GM06990 (cell line): ENCODE measurements at regions not wholly inside any gene's neighbourhood (a gene's known extent, or its start where the extent isn't known, plus 50 kb on each side); places are given as distances from the start of the nearest gene placed in this dataset.

Source experiments
- DNase-seq: peaks from one replicate; pipeline ENCODE4 v3.0.0-alpha.2; 2011; ENCODE audit not compliant: insufficient read length; ENCODE audit errors: extremely low read depth
- H3K27me3 ChIP-seq: replicated peaks from 2 replicates; pipeline ENCODE4 v1.6.0; 2011; ENCODE audit warnings: low read length; ENCODE audit not compliant: control insufficient read depth, insufficient read depth
- H3K36me3 ChIP-seq: 2 replicates; pipeline ENCODE4 v1.5.1; 2011; ENCODE audit warnings: low read length; ENCODE audit not compliant: control insufficient read depth, insufficient read depth
- H3K4me3 ChIP-seq: replicated peaks from 2 replicates; pipeline ENCODE4 v1.5.1; 2011; ENCODE audit warnings: low read depth, mild to moderate bottlenecking, control low read depth, low read length
- CTCF ChIP-seq: IDR thresholded peaks from 2 replicates; pipeline ENCODE4 v1.5.1; 2011; ENCODE audit warnings: low read length, control low read depth, mild to moderate bottlenecking, inconsistent platforms; ENCODE audit not compliant: insufficient read depth, poor library complexity, severe bottlenecking

GRCh38 chr1:29860056-29860455, 623.7 kb downstream of the PTPRU start:
- Histone ChIP-seq H3K27me3 (no peaks in the 10 kb centered on the region), H3K4me3 (no peak overlapping the region), H3K36me3 (no peaks in the 10 kb centered on the region)
- no peak for DNase-seq
- no peak for TF ChIP-seq CTCF

GRCh38 chr1:29859126-29859525, 622.8 kb downstream of the PTPRU start:
- no peak for TF ChIP-seq CTCF
- no peak for DNase-seq
- Histone ChIP-seq H3K4me3 (no peak overlapping the region), H3K36me3 (no peaks in the 10 kb centered on the region), H3K27me3 (no peaks in the 10 kb centered on the region)

- no peak for DNase-seq
Observed at GRCh38 chr1:29858646-29859045, 622.3 kb downstream of the PTPRU start.

GRCh38 chr1:29856340-29857114, 620.2 kb downstream of the PTPRU start:
- H3K27me3 ChIP-seq, result no peaks in the 10 kb centered on the region; the same call in 1 of the 2 replicates
- H3K4me3 ChIP-seq, result no peak overlapping the region
- no peak for DNase-seq
- TF ChIP-seq CTCF, result no peak
- H3K36me3 ChIP-seq, result no peaks in the 10 kb centered on the region

More at GRCh38 chr1:29858646-29859045, 622.3 kb downstream of the PTPRU start:
- no peak overlapping the region for H3K4me3 ChIP-seq
- TF ChIP-seq CTCF, result no peak
- no peaks in the 10 kb centered on the region for H3K36me3 ChIP-seq
- no peaks in the 10 kb centered on the region for H3K27me3 ChIP-seq

- no peak overlapping the region for H3K4me3 ChIP-seq
- DNase-seq, result no peak
- TF ChIP-seq CTCF, result no peak
- H3K36me3 ChIP-seq, result no peaks in the 10 kb centered on the region
- H3K27me3 ChIP-seq, result no peaks in the 10 kb centered on the region; the same call in 1 of the 2 replicates
Observed at GRCh38 chr1:29855561-29856160, 619.3 kb downstream of the PTPRU start.
